ENCODE measurements at regions not wholly inside any gene's neighbourhood (a gene's known extent, or its start where the extent isn't known, plus 50 kb on each side); places are given as distances from the start of the nearest gene placed in this dataset.

- Mint-ChIP-seq H3K9me3 (no peaks in the 10 kb centered on the region), H3K4me1 (no peaks in the 10 kb centered on the region), H3K4me3 (no peak overlapping the region), H3K36me3 (ENCODE audit: low read depth) (no peaks in the 10 kb centered on the region), H3K27ac (no peak overlapping the region), H3K27me3 (peaks cover 12% of the 10 kb centered on the region)
- TF ChIP-seq, protein P1, sequence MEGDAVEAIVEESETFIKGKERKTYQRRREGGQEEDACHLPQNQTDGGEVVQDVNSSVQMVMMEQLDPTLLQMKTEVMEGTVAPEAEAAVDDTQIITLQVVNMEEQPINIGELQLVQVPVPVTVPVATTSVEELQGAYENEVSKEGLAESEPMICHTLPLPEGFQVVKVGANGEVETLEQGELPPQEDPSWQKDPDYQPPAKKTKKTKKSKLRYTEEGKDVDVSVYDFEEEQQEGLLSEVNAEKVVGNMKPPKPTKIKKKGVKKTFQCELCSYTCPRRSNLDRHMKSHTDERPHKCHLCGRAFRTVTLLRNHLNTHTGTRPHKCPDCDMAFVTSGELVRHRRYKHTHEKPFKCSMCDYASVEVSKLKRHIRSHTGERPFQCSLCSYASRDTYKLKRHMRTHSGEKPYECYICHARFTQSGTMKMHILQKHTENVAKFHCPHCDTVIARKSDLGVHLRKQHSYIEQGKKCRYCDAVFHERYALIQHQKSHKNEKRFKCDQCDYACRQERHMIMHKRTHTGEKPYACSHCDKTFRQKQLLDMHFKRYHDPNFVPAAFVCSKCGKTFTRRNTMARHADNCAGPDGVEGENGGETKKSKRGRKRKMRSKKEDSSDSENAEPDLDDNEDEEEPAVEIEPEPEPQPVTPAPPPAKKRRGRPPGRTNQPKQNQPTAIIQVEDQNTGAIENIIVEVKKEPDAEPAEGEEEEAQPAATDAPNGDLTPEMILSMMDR (IDR thresholded peaks at IDR 0.05), result no peak
- no peak for DNase-seq
- no peak for ATAC-seq (ENCODE audit: low read depth)
- intact Hi-C loops (cut with micrococcal nuclease), result no loop called here
- POLR2A ChIA-PET, result no interaction called here
- CTCF ChIA-PET, result no interaction called here
These were observed 104.0 kb downstream of the FOXL1 start for GRCh38 chr16:86682219-86682904.

DNA sequence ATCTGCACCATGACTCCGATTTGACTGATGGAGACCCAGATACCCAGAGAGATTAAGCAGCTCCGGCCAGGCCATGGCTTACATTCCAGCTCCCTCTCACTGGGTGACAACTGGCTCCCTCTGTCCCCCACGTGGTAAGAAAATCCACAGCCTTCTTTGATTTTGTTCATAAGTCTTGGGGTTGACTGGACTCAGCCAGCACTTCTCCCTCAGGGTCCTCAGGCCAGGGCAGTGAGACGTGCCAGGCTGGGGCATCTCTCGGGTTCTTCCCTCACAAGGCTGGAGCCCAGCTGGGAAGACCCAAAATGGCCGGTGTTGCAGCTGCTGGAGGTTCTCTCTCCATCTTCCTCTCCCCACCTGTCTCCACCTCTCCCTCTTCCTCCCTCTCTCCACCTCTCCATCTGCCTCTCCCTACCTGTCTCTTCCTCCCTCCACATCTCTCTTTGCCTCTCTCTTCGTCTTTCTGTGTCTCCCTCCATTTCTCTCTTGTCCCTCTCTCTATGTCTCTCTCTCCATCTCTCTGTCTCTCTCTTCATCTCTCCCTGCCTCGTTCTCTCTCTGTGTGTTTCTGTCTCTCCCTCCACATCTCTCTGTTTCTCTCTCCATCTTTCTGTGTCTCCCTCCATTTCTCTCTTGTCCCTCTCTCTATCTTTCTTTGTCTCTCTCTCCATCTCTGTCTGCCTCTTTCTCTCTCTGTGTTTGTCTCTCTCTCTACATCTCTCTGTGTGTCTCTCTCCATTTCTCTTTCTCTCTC, 105.3 kb downstream of the FOXL1 start:
- H3K4me1 Mint-ChIP-seq, result no peaks in the 10 kb centered on the region
- no peaks in the 10 kb centered on the region for H3K9me3 Mint-ChIP-seq
- TF ChIP-seq, protein P1 (IDR thresholded peaks at IDR 0.05), result no peak
- intact Hi-C loops (cut with micrococcal nuclease), result no loop called here
- CTCF ChIA-PET, result no interaction called here
- POLR2A ChIA-PET, result no interaction called here
- ATAC-seq (ENCODE audit: low read depth) (no peak), DNase-seq (no peak)
- H3K4me3 Mint-ChIP-seq, result no peak overlapping the region
- peaks cover 12% of the 10 kb centered on the region for H3K27me3 Mint-ChIP-seq
- no peak overlapping the region for H3K27ac Mint-ChIP-seq
- H3K36me3 Mint-ChIP-seq (ENCODE audit: low read depth), result no peaks in the 10 kb centered on the region

- Mint-ChIP-seq H3K27ac (no peak overlapping the region), H3K4me1 (no peaks in the 10 kb centered on the region), H3K9me3 (no peaks in the 10 kb centered on the region), H3K27me3 (peaks cover 8% of the 10 kb centered on the region), H3K36me3 (ENCODE audit: low read depth) (no peaks in the 10 kb centered on the region), H3K4me3 (no peak overlapping the region)
- ChIA-PET POLR2A (no interaction called here), CTCF (no interaction called here)
- TF ChIP-seq, protein P1 (IDR thresholded peaks at IDR 0.05), result no peak
- ATAC-seq (ENCODE audit: low read depth), result no peak
- DNase-seq, result no peak
- intact Hi-C loops (cut with micrococcal nuclease), result no loop called here
These were observed 106.7 kb downstream of the FOXL1 start for GRCh38 chr16:86685076-86685475.

DNA sequence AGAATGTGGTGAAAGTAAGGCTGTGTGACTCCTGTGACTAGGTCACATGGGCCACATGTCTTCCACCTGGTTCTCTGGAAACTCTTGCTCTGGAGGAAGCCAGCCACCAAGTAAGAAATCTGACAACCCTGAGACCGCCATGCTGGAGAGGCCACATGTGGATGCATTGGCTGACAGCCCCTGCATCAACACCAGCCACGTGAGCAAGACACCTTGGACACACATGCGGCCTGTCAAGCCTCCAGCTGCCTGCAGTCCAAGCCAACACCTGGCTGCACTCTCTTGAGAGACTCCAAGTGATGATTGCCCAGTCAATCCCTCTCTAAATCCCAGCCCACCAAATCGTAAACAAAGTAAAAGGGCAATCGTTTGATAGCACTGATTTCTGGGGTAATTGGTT, 112.6 kb downstream of the FOXL1 start:
- H3K27me3 Mint-ChIP-seq, result peaks cover 1% of the 10 kb centered on the region
- no peak for ATAC-seq (ENCODE audit: low read depth)
- ChIA-PET POLR2A (no interaction called here), CTCF (no interaction called here)
- no peaks in the 10 kb centered on the region for H3K36me3 Mint-ChIP-seq (ENCODE audit: low read depth)
- no peak overlapping the region for H3K4me3 Mint-ChIP-seq
- no peaks in the 10 kb centered on the region for H3K4me1 Mint-ChIP-seq
- H3K9me3 Mint-ChIP-seq, result no peaks in the 10 kb centered on the region
- H3K27ac Mint-ChIP-seq, result no peak overlapping the region
- no peak for DNase-seq
- TF ChIP-seq, protein P1 (IDR thresholded peaks at IDR 0.05), result no peak
- intact Hi-C loops (cut with micrococcal nuclease), result no loop called here

DNA sequence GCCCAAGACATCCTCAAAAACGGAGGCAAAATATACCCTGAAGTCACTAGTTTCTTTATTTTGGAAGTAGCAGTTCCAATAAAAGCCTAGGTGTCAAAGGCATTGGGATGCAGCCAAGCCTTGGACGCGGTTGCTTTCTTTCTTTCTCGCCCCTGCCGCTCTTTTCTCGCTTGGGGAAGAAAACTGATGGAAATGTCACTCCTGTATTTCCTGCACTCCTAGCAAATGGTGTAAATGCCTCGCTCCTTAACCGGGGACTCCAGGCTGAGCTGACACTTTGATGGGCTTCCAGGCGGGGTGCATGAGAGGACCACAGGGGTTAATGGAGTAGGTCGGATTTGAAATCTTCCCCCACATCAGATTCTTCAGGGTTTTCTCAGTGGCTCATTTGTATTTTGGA, 114.1 kb downstream of the FOXL1 start:
- no peaks in the 10 kb centered on the region for H3K36me3 Mint-ChIP-seq (ENCODE audit: low read depth)

More for the DNA sequence above, 114.1 kb downstream of the FOXL1 start:
- ATAC-seq (ENCODE audit: low read depth) (no peak), DNase-seq (no peak)
- ChIA-PET CTCF (no interaction called here), POLR2A (no interaction called here)
- no peaks in the 10 kb centered on the region for H3K4me1 Mint-ChIP-seq
- no peaks in the 10 kb centered on the region for H3K27me3 Mint-ChIP-seq
- no peak overlapping the region for H3K4me3 Mint-ChIP-seq
- H3K9me3 Mint-ChIP-seq, result no peaks in the 10 kb centered on the region
- intact Hi-C loops (cut with micrococcal nuclease), result no loop called here
- H3K27ac Mint-ChIP-seq, result no peak overlapping the region
- TF ChIP-seq, protein P1 (IDR thresholded peaks at IDR 0.05), result no peak

Measured in activated B cell treated with CpG ODN at 0.5 μM for 24 hours (primary cell).